ENCODE measurements at regions not wholly inside any gene's neighbourhood (a gene's known extent, or its start where the extent isn't known, plus 50 kb on each side); places are given as distances from the start of the nearest gene placed in this dataset.
"Not testable (repeated sequence)": the region's sequence is repeated elsewhere in the genome, so short reads cannot be mapped to it uniquely, and the experiment has no call there.

GRCh38 chr15:53116169-53116568 lies 326.0 kb upstream of the ONECUT1 start:
- no peak for DNase-seq

GRCh38 chr15:53115563-53115962 lies 325.4 kb upstream of the ONECUT1 start:
- no peak for DNase-seq

- no peak for DNase-seq
These were observed 324.8 kb upstream of the ONECUT1 start for GRCh38 chr15:53114960-53115359.

GRCh38 chr15:53110999-53111398 lies 320.9 kb upstream of the ONECUT1 start:
- no peak for DNase-seq

GRCh38 chr15:53108319-53108718 lies 318.2 kb upstream of the ONECUT1 start:
- no peak for DNase-seq

- DNase-seq, result no peak
These were observed 317.7 kb upstream of the ONECUT1 start for GRCh38 chr15:53107855-53108254.

- no peak for DNase-seq
These were observed 316.6 kb upstream of the ONECUT1 start for GRCh38 chr15:53106505-53107286.

GRCh38 chr15:53102483-53102882 lies 312.3 kb upstream of the ONECUT1 start:
- no peak for DNase-seq

GRCh38 chr15:53080484-53080883 lies 290.3 kb upstream of the ONECUT1 start:
- DNase-seq, result no peak

- DNase-seq, result no peak
These were observed 284.1 kb upstream of the ONECUT1 start for GRCh38 chr15:53074221-53074620.

- no peak for DNase-seq
These were observed 281.9 kb upstream of the ONECUT1 start for GRCh38 chr15:53072077-53072476.

- DNase-seq, result no peak
These were observed 278.5 kb upstream of the ONECUT1 start for GRCh38 chr15:53068636-53069035.

- DNase-seq, result no peak
These were observed 269.3 kb upstream of the ONECUT1 start for GRCh38 chr15:53059273-53060043.

GRCh38 chr15:53046153-53046790 lies 256.1 kb upstream of the ONECUT1 start:
- DNase-seq, result no peak

- no peak for DNase-seq
These were observed 248.5 kb upstream of the ONECUT1 start for GRCh38 chr15:53038655-53038941.

GRCh38 chr15:53037904-53038654 lies 247.9 kb upstream of the ONECUT1 start:
- no peak for DNase-seq

- DNase-seq, result no peak
These were observed 246.5 kb upstream of the ONECUT1 start for GRCh38 chr15:53036641-53037040.

- no peak for DNase-seq
These were observed 244.7 kb upstream of the ONECUT1 start for GRCh38 chr15:53034767-53035245.

- DNase-seq, result no peak
These were observed 243.6 kb upstream of the ONECUT1 start for GRCh38 chr15:53033709-53034108.

GRCh38 chr15:53031469-53031868 lies 241.3 kb upstream of the ONECUT1 start:
- DNase-seq, result no peak

GRCh38 chr15:53022788-53023187 lies 232.7 kb upstream of the ONECUT1 start:
- no peak for DNase-seq

GRCh38 chr15:53013329-53013728 lies 223.2 kb upstream of the ONECUT1 start:
- no peak for DNase-seq

GRCh38 chr15:53011779-53012178 lies 221.6 kb upstream of the ONECUT1 start:
- DNase-seq, result not testable (repeated sequence)
